GM18507 (cell line): ENCODE measurements at regions not wholly inside any gene's neighbourhood (a gene's known extent, or its start where the extent isn't known, plus 50 kb on each side); places are given as distances from the start of the nearest gene placed in this dataset.
"Not testable (repeated sequence)": the region's sequence is repeated elsewhere in the genome, so short reads cannot be mapped to it uniquely, and the experiment has no call there.

Source experiments
- DNase-seq: peaks from one replicate; pipeline ENCODE4 v3.0.0; 2011; ENCODE audit warnings: low read depth; ENCODE audit not compliant: insufficient read length; ENCODE audit errors: extremely low spot score
- FAIRE-seq: peaks from 2 replicates; lab custom pipeline; 2011; peaks lifted over from hg19 to GRCh38; lab: Jason Lieb, UNC

DNA sequence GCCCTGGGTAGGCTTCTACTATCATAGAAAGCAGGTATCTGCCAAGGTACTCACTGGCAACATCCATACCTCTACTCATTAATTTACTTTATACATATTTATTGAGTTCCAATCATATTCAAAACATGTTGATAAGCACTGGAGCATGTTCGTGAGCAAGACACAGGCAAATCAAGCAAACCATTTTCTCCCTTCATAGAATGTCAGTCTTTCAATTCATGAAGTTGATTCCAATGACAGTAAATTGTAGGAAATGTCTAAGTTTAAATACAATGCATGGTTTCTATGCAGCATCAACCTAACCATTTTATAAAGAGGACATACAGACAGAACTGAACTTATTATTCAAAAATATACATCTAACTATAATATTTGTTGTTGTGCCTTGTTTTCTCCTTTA is 978.6 kb downstream of the CDH8 start:
- DNase-seq = no peak
- no peak for FAIRE-seq

- FAIRE-seq (no peak), DNase-seq (no peak)
Observed at GRCh38 chr16:61050547-61050946, 985.7 kb downstream of the CDH8 start.

- DNase-seq (no peak), FAIRE-seq (no peak)
Observed at GRCh38 chr16:61045931-61046330, 990.3 kb downstream of the CDH8 start.

- FAIRE-seq (no peak), DNase-seq (no peak)
Observed at GRCh38 chr16:61042737-61043136, 993.5 kb downstream of the CDH8 start.

DNA sequence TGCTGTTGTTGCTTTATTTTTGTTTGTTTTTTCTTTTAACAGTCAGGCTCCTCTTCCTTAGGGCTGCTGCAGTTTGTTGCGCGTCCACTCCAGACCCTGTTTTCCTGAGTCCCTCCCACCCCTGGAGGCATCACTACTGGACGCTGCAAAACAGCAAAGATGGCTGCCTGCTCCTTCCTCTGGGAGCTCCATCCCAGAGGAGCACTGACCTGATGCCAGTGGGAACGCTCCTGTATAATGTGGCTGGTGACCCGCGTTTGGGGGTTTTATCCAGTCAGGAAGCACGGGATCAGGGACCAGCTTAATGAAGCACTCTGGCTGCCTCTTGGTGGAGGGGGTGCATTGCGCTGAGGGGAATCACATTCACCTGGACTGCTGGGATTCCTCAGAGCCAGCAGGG is 1005.6 kb downstream of the CDH8 start:
- FAIRE-seq = no peak
- DNase-seq = no peak

DNA sequence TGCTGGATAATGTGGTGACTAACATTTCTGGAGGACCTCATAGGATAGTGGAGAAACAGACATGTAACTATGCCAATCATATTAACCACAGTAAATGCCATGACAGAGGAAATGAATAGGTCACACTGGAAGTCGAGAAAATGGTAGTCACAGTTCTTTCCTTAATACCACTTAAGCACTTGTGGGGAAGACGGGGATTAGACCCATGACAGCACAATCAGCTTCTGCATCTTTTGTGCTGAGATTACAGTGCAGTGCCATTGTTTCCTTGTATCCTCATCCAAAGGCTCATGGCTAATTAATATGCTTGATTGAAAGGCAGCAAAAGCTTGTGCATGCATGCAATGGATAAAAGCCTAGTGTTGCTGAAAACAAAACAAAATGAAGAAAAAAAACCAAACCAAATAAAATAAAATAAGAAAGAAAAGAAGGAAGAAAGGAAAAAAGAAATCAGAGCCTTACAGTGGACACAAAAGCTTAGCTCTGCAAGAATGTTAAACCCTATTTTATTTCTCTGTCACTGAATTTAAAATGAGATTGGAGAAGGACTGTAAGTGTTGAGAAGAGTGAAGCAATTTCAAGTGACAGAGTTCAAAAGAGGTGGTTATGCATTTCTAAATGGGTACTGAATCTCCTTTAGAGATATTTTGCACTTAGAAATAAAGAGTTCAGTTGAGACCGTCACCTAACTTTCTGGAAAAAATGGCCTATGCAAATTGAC is 1011.9 kb downstream of the CDH8 start:
- FAIRE-seq = no peak

GRCh38 chr16:61014869-61015268 is 1021.4 kb downstream of the CDH8 start:
- no peak for FAIRE-seq
- DNase-seq = no peak

More for the DNA sequence above, 1011.9 kb downstream of the CDH8 start:
- no peak for DNase-seq

GRCh38 chr16:61007694-61008093 is 1028.5 kb downstream of the CDH8 start:
- no peak for FAIRE-seq
- no peak for DNase-seq

DNA sequence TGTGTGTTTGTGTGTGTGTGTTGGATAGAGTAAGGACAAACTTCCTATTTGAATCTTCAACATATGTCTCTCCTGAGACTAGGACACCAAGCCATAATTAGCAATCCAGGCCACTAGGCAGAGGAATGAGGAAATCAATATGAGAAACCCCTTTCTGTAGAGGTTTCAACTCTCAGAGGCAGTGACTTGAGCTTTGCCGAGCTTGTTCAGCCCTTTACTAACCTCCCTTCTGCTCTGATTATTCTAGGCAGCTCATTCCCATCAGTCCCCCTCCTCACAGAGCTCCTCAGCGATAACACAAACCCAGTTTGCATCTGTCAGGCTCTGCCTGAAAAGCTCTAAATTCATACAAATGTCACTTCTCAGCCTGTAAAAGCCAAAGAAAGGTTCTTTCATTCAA is 1030.3 kb downstream of the CDH8 start:
- no peak for FAIRE-seq
- no peak for DNase-seq

DNA sequence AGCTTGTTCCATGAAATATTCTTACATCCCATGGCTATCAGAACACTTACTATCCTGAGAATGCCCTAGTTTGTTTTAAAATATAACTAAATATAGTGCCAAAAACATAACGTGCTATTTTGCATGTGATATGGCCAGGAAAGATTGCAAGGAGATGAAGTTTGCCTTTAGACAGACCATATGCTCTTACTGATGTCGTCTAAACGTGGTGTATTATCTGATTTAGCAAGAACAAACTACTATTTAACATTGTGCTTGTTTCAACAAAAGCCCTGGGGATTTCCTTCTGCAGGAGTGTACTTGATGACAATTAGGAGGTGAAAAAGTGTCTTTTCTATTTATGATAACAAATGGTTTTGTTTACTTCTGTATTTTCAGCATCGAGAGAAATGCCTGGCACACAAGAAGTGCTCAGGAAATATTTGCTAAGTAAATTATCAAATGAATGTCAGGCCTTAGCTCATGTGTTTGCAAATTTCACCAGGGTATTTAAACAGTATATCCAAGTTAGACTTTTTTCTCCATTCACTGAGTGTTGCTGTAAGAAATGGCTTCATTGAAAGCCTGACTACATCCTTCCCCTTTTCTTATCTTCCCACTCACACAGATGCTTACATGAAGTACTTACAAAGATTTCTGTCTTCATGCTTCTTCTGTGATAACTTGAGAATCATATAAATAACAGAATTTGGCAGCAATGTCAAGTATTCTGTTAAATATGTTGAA is 1033.6 kb downstream of the CDH8 start:
- FAIRE-seq (no peak), DNase-seq (no peak)

GRCh38 chr16:60991886-60992285 is 1044.4 kb downstream of the CDH8 start:
- DNase-seq = no peak
- no peak for FAIRE-seq

GRCh38 chr16:60989592-60989991 is 1046.6 kb downstream of the CDH8 start:
- no peak for FAIRE-seq
- no peak for DNase-seq

DNA sequence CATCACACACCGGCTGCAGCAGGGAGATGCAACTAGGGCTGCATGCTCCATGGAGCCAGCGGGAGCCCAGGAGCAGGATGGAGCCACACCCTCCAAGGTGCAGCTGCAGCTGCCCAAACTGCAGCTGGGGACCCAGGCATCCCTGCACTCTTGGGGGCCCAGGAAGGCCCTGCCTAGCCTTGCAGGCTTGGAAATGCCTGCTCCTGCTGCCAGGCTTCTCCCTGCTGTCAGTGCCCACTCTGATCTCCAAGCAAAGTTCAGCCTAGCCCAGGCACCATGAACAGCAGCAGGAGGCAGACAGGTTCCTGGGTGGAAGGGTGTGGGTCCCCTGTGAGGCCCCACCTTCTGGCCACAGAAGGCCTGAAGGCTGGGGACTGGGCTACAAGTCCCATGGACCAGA is 1057.1 kb downstream of the CDH8 start:
- FAIRE-seq = no peak
- DNase-seq = no peak

GRCh38 chr16:60949800-60950199 is 1086.4 kb downstream of the CDH8 start:
- DNase-seq = no peak
- no peak for FAIRE-seq

DNA sequence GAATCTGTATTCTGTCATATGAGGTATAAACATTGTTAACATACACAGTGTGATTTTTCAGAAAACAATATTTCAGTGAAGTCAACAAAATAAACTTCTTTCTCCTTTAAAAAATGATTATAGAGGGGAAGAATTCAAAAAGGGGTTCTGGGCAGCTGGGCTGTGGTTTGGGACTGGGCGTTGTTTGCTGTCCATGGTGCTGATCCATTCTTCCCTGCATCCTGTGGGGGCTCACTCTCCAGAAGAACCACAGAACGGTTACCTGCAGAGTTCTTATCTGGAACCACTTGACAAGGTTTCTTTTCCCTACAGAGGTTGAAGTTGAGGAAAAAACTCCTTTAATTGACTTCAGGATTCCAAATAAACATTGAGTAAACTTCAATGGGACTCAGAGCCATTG is 1091.0 kb downstream of the CDH8 start:
- FAIRE-seq (no peak), DNase-seq (no peak)

GRCh38 chr16:60936189-60936588 is 1100.0 kb downstream of the CDH8 start:
- FAIRE-seq, DNase-seq: not testable (repeated sequence)

- no peak for DNase-seq
- no peak for FAIRE-seq
Observed at GRCh38 chr16:60932600-60932999, 1103.6 kb downstream of the CDH8 start.

- no peak for DNase-seq
Observed at GRCh38 chr16:60930291-60930690, 1105.9 kb downstream of the CDH8 start.

GRCh38 chr16:60922920-60923319 is 1113.3 kb downstream of the CDH8 start:
- FAIRE-seq (no peak), DNase-seq (no peak)

More at GRCh38 chr16:60930291-60930690, 1105.9 kb downstream of the CDH8 start:
- FAIRE-seq = no peak

GRCh38 chr16:60914334-60914733 is 1121.9 kb downstream of the CDH8 start:
- DNase-seq (no peak), FAIRE-seq (no peak)

DNA sequence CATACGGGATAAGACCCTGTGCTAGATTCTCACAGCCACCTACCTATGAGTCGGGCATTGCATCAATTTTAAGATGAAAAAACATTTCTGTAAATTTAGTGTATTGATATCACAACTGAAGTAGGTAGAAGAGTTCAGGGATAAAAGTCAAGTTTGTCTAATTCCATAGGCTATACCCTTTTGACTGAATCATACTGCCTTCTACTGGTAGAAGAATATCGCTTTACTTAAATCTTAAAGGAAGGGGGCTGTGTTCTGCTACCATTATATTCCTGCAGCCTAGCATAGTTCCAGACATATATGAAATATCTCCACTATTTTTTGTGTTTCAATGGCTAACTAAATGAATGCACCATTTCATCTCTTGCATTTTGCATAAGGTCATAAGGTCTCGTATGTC is 1128.6 kb downstream of the CDH8 start:
- no peak for FAIRE-seq
- DNase-seq = no peak
